ENCODE measurements at regions not wholly inside any gene's neighbourhood (a gene's known extent, or its start where the extent isn't known, plus 50 kb on each side); places are given as distances from the start of the nearest gene placed in this dataset.

DNA sequence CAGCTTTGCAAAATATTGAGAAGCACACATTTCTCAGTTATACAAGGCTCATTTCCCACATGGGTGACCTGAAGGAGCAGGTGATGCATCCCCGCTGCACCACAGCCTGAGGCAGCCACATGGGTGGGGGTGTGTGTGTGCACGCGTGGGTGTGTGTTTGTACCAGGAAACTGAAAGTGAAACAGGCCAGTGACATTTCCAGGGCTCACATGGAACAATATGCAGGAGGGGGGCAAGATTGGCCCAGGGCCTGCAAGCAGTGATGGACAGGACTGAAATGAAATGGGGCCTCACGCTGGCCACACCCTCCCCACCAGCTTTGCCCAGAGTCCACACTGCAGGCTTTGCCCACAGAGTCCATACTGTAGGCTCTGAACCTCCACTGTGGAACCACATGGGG, 154.2 kb upstream of the PARP11 start:
- intact Hi-C loops (cut with DNase I), result no loop called here
- Histone ChIP-seq H3K27me3 (no peaks in the 10 kb centered on the region), H3K4me1 (peaks cover 9% of the 10 kb centered on the region), H3K4me3 (no peak overlapping the region), H3K9me3 (no peaks in the 10 kb centered on the region), H3K36me3 (no peaks in the 10 kb centered on the region), H3K27ac (no peak overlapping the region)
- TF ChIP-seq, protein P1, sequence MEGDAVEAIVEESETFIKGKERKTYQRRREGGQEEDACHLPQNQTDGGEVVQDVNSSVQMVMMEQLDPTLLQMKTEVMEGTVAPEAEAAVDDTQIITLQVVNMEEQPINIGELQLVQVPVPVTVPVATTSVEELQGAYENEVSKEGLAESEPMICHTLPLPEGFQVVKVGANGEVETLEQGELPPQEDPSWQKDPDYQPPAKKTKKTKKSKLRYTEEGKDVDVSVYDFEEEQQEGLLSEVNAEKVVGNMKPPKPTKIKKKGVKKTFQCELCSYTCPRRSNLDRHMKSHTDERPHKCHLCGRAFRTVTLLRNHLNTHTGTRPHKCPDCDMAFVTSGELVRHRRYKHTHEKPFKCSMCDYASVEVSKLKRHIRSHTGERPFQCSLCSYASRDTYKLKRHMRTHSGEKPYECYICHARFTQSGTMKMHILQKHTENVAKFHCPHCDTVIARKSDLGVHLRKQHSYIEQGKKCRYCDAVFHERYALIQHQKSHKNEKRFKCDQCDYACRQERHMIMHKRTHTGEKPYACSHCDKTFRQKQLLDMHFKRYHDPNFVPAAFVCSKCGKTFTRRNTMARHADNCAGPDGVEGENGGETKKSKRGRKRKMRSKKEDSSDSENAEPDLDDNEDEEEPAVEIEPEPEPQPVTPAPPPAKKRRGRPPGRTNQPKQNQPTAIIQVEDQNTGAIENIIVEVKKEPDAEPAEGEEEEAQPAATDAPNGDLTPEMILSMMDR (IDR thresholded peaks at IDR 0.05), result no peak
- no peak for DNase-seq
- ATAC-seq, result peak; percentile 4

DNA sequence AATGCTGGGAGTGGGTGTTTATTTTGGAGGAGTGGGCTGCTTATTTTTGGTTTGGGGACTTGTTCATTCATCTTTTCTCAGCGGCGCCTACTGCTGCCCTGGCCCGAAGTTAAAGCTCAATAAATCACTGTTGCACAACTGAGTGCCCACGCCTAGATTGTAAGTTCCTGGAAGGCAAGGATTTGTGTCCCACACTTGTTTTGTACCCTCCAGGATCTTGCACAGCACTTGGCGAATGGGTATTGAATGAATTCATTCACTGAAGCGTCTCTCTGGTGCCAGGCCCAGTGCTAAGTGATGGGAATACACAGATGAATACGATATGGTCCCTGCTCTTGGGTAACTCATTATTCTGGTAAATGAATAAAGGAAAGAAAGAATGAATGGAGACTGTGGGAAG, 153.3 kb upstream of the PARP11 start:
- TF ChIP-seq, protein P1 (IDR thresholded peaks at IDR 0.05), result no peak
- Histone ChIP-seq H3K4me3 (no peak overlapping the region), H3K27ac (no peak overlapping the region), H3K9me3 (no peaks in the 10 kb centered on the region), H3K27me3 (no peaks in the 10 kb centered on the region), H3K4me1 (peaks cover 6% of the 10 kb centered on the region), H3K36me3 (no peaks in the 10 kb centered on the region)
- ATAC-seq (no peak), DNase-seq (no peak)
- intact Hi-C loops (cut with DNase I), result no loop called here

DNA sequence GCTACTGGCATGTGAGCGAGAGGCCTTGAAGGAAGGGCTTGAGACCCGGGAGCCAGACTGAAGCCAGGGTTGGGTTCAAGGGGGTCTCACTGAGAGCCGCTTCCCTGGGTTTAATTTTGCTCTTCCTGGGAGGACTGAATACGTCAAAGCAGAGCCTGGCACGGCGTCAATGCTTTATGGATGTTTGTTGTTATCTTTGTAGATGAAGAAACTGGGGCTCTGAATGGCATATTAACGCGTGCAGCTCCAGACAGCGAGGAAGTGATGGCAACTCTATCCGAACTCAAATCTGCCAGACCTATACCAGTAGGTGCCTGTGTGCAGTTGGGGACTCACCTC, 152.8 kb upstream of the PARP11 start:
- no peak overlapping the region for H3K27ac ChIP-seq
- intact Hi-C loops (cut with DNase I), result no loop called here

DNA sequence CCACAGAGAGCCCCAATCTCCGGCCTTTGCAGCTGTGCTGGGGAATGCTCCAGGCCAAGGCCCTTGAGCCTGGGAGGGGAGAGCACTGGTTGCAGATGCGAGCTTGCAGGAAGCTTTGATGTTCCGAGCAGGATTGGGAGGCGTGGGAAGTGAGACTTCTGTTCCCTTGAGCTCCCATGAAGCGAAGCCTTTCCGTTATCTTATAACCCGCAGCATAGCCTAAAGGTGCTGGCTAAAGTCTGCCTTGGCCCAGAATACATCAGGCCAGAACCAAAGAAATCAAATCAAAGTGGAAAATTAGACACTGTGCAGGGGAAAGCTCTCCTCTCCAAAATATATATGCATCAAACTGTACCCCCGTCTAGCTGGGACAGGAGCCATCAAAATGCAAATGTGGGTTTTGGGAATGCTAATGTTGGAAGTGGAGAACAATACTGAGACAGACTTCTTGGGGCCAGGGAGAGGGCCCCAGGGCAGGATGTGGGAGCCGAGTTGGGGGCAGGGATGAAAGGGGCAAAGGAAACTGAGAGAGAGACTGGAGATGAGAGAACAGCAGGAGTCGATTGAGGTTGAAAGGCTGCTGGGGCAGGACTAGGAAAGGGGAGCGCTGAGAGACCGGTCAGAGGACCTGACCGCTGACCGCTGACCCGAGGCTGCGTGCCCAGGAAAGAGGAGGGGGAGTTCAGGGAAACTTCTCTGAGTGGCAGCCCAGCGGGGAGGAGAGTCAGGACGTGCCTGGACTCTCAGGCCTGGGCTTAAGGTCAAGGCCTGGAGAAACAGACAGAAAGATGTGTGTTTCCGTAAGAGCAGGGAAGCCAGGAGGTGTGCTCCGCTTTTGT, 152.2 kb upstream of the PARP11 start:
- Histone ChIP-seq H3K4me3 (no peak overlapping the region), H3K4me1 (no peaks in the 10 kb centered on the region), H3K27ac (no peak overlapping the region), H3K9me3 (no peaks in the 10 kb centered on the region), H3K36me3 (no peaks in the 10 kb centered on the region), H3K27me3 (no peaks in the 10 kb centered on the region)
- intact Hi-C loops (cut with DNase I), result no loop called here
- TF ChIP-seq, protein P1 (IDR thresholded peaks at IDR 0.05), result no peak
- no peak for ATAC-seq
- DNase-seq, result no peak

More for the DNA sequence above, 152.8 kb upstream of the PARP11 start:
- Histone ChIP-seq H3K9me3 (no peaks in the 10 kb centered on the region), H3K27me3 (no peaks in the 10 kb centered on the region), H3K36me3 (no peaks in the 10 kb centered on the region), H3K4me3 (no peak overlapping the region), H3K4me1 (peaks cover 5% of the 10 kb centered on the region)
- ATAC-seq, result no peak
- DNase-seq, result no peak
- TF ChIP-seq, protein P1 (IDR thresholded peaks at IDR 0.05), result no peak

DNA sequence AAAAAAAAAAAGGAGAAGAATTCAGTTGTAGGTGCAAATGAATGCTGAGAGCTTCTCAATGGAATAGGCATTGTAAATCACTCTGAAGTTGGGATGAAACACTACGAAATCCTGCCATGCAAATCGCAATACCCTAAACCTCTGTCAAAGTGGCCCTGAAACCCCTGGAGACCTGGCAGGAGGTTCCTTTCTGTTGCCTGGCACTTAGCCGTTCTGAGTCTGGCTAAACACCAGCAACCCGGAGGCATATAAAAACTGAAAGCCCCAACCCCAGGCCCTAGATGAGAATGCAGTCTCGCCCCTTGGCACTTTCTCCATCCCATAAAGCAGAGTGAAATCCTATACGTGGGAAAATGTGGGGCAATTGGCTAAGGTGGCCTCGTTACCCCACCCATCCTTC, 151.5 kb upstream of the PARP11 start:
- TF ChIP-seq, protein P1 (IDR thresholded peaks at IDR 0.05), result no peak
- intact Hi-C loops (cut with DNase I), result no loop called here
- no peaks in the 10 kb centered on the region for H3K9me3 ChIP-seq
- H3K27ac ChIP-seq, result no peak overlapping the region
- no peaks in the 10 kb centered on the region for H3K36me3 ChIP-seq
- no peaks in the 10 kb centered on the region for H3K4me1 ChIP-seq
- DNase-seq (no peak), ATAC-seq (no peak)
- no peak overlapping the region for H3K4me3 ChIP-seq
- H3K27me3 ChIP-seq, result no peaks in the 10 kb centered on the region

Measured in upper lobe of right lung (tissue), 1 donor.